ENCODE measurements at regions not wholly inside any gene's neighbourhood (a gene's known extent, or its start where the extent isn't known, plus 50 kb on each side); places are given as distances from the start of the nearest gene placed in this dataset.

- no peak for TF ChIP-seq MAX (IDR thresholded peaks at IDR 0.05)
- no peak for TF ChIP-seq TAF1 (IDR thresholded peaks at IDR 0.05; ENCODE audit: low read depth)
- TF ChIP-seq USF1 (IDR thresholded peaks at IDR 0.05), result no peak
- TF ChIP-seq TEAD4 (IDR thresholded peaks at IDR 0.05), result no peak
- TF ChIP-seq EGR1 (IDR thresholded peaks at IDR 0.05), result no peak
- no peak for TF ChIP-seq EP300 (IDR thresholded peaks at IDR 0.05; ENCODE audit: borderline replicate concordance)
- TF ChIP-seq YY1 (IDR thresholded peaks at IDR 0.05; ENCODE audit: low read depth), result no peak
- no peak for TF ChIP-seq TCF12 (IDR thresholded peaks at IDR 0.05; ENCODE audit: low read depth)
- TF ChIP-seq ZBTB7A (IDR thresholded peaks at IDR 0.05; ENCODE audit: low read depth), result no peak
- TF ChIP-seq CEBPB (IDR thresholded peaks at IDR 0.05), result no peak
- TF ChIP-seq NFIC (IDR thresholded peaks at IDR 0.05), result no peak
- no peak for TF ChIP-seq REST (IDR thresholded peaks at IDR 0.05; ENCODE audit: low read depth)
- TF ChIP-seq FOXM1 (IDR thresholded peaks at IDR 0.05; ENCODE audit: borderline replicate concordance, low read depth), result no peak
- no peak for TF ChIP-seq RAD21 (IDR thresholded peaks at IDR 0.05; ENCODE audit: low read depth)
These were observed 82.5 kb upstream of the DCBLD2 start for GRCh38 chr3:98984024-98984423.

Measured in Ishikawa (cell line).